GM23248 (cell line): ENCODE measurements at regions not wholly inside any gene's neighbourhood (a gene's known extent, or its start where the extent isn't known, plus 50 kb on each side); places are given as distances from the start of the nearest gene placed in this dataset.

Experiments
- DNase-seq: peaks from one replicate; pipeline ENCODE4 v3.0.0-alpha.2; 2015
- H2AFZ ChIP-seq: fragments of 200-600 bp; sonication (generic); 2 replicates; pipeline ENCODE4 v1.6.1; 2016; ENCODE audit warnings: antibody characterized with exemption
- H3F3A ChIP-seq: fragments of 200-600 bp; sonication (generic); 2 replicates; pipeline ENCODE4 v1.6.1; 2016; ENCODE audit warnings: mild to moderate bottlenecking, antibody characterized with exemption, mixed run types; ENCODE audit not compliant: insufficient read depth
- H3K27ac ChIP-seq: fragments of 200-600 bp; sonication (generic); 2 replicates; pipeline ENCODE4 v1.5.1; 2016; ENCODE audit warnings: mild to moderate bottlenecking
- H3K27me3 ChIP-seq: fragments of 200-600 bp; sonication (generic); replicated peaks from 2 replicates; pipeline ENCODE4 v1.6.1; 2016; ENCODE audit warnings: mild to moderate bottlenecking; ENCODE audit not compliant: insufficient read depth
- H3K36me3 ChIP-seq: fragments of 200-600 bp; sonication (generic); 2 replicates; pipeline ENCODE4 v1.6.1; 2016; ENCODE audit warnings: low read depth, mild to moderate bottlenecking
- H3K4me1 ChIP-seq: fragments of 200-600 bp; sonication (generic); 2 replicates; pipeline ENCODE4 v1.6.1; 2016; ENCODE audit warnings: mild to moderate bottlenecking; ENCODE audit not compliant: insufficient read depth
- H3K4me2 ChIP-seq: fragments of 200-600 bp; sonication (generic); one replicate; pipeline ENCODE4 v1.6.1; 2016; ENCODE audit warnings: mild to moderate bottlenecking; ENCODE audit not compliant: unreplicated experiment
- H3K4me3 ChIP-seq: fragments of 200-600 bp; sonication (generic); 2 replicates; pipeline ENCODE4 v1.5.1; 2016; ENCODE audit warnings: mild to moderate bottlenecking
- H3K79me2 ChIP-seq: fragments of 200-600 bp; sonication (generic); 2 replicates; pipeline ENCODE4 v1.6.1; 2016; ENCODE audit warnings: mild to moderate bottlenecking; ENCODE audit not compliant: insufficient read depth
- H3K9ac ChIP-seq: fragments of 200-600 bp; sonication (generic); 2 replicates; pipeline ENCODE4 v1.6.1; 2016; ENCODE audit warnings: mild to moderate bottlenecking
- H3K9me2 ChIP-seq: fragments of 200-600 bp; sonication (generic); 2 replicates; pipeline ENCODE4 v1.6.1; 2016; ENCODE audit warnings: mixed run types, mild to moderate bottlenecking, moderate library complexity; ENCODE audit not compliant: insufficient read depth
- H3K9me3 ChIP-seq: fragments of 200-600 bp; sonication (generic); one replicate; pipeline ENCODE4 v1.6.1; 2017; ENCODE audit warnings: low read depth
- H4K20me1 ChIP-seq: fragments of 200-600 bp; sonication (generic); 2 replicates; pipeline ENCODE4 v1.6.0; 2016; ENCODE audit not compliant: insufficient read depth
- EZH2 ChIP-seq: fragments of 200-600 bp; sonication (generic); IDR thresholded peaks from 2 replicates; pipeline ENCODE4 v1.6.1; 2018; ENCODE audit warnings: antibody characterized with exemption, mild to moderate bottlenecking; ENCODE audit not compliant: insufficient read depth, poor library complexity, severe bottlenecking
- EZH2phosphoT487 ChIP-seq: fragments of 200-600 bp; sonication (generic); IDR thresholded peaks from 2 replicates; pipeline ENCODE4 v1.6.1; 2018; ENCODE audit warnings: antibody characterized with exemption, moderate library complexity, mild to moderate bottlenecking, low read depth; ENCODE audit not compliant: insufficient read depth
- WGBS, 2 experiments: methylation state at CpG; one replicate each; pipeline ENCODE4 v1.1.6; 2015 to 2017; ENCODE audit warnings: low lambda C conversion rate in 2 of 2, low coverage in 1 of 2; ENCODE audit errors: missing lambda C conversion rate in 2 of 2; 5-methylcytosine and 5-hydroxymethylcytosine counted together
- in situ Hi-C: fragments of 300-500 bp; cut with MboI; formaldehyde crosslinking; loops from 2 replicates; pipeline ENCODE4 v1.15.0; 2020

GRCh38 chrX:42696536-42697124 is 81.3 kb downstream of the PPP1R2C start:
- Histone ChIP-seq H3K4me3 (no peak overlapping the region), H3K9me2 (no peaks in the 10 kb centered on the region), H3K4me1 (no peaks in the 10 kb centered on the region), H4K20me1 (no peaks in the 10 kb centered on the region), H3K27me3 (no peaks in the 10 kb centered on the region), H3F3A (no peaks in the 10 kb centered on the region), H3K79me2 (no peaks in the 10 kb centered on the region), H3K9me3 (no peaks in the 10 kb centered on the region), H3K4me2 (no peak overlapping the region), H3K36me3 (no peaks in the 10 kb centered on the region), H3K9ac (no peak overlapping the region), H2AFZ (no peak overlapping the region), H3K27ac (no peak overlapping the region)
- in situ Hi-C loops: no loop called here
- WGBS, 2 experiments: 14 to 18% methylated on average over 3 of the region's 3 CpGs
- TF ChIP-seq EZH2phosphoT487: no peak
- TF ChIP-seq EZH2: no peak
- DNase-seq: no peak

GRCh38 chrX:42695800-42696358 is 82.1 kb downstream of the PPP1R2C start:
- no peaks in the 10 kb centered on the region for H3K9me3 ChIP-seq
- H3K4me1 ChIP-seq: no peaks in the 10 kb centered on the region
- H3K27ac ChIP-seq: no peak overlapping the region
- H3K36me3 ChIP-seq: no peaks in the 10 kb centered on the region
- H3K79me2 ChIP-seq: no peaks in the 10 kb centered on the region
- H4K20me1 ChIP-seq: no peaks in the 10 kb centered on the region
- H3K4me3 ChIP-seq: no peak overlapping the region
- 54 to 55% methylated on average over 4 of the region's 4 CpGs for WGBS, 2 experiments
- H2AFZ ChIP-seq: no peak overlapping the region
- DNase-seq: no peak
- H3K27me3 ChIP-seq: no peaks in the 10 kb centered on the region
- in situ Hi-C loops: no loop called here
- H3K4me2 ChIP-seq: no peak overlapping the region
- H3K9me2 ChIP-seq: no peaks in the 10 kb centered on the region
- H3K9ac ChIP-seq: no peak overlapping the region
- H3F3A ChIP-seq: no peaks in the 10 kb centered on the region
- TF ChIP-seq EZH2phosphoT487 (no peak), EZH2 (no peak)

GRCh38 chrX:42694260-42694815 is 83.6 kb downstream of the PPP1R2C start:
- no peaks in the 10 kb centered on the region for H3K9me2 ChIP-seq
- no peak overlapping the region for H3K9ac ChIP-seq
- H3K4me3 ChIP-seq: no peak overlapping the region
- no peaks in the 10 kb centered on the region for H3F3A ChIP-seq
- H3K4me1 ChIP-seq: no peaks in the 10 kb centered on the region
- no peaks in the 10 kb centered on the region for H3K27me3 ChIP-seq
- DNase-seq: no peak
- H4K20me1 ChIP-seq: no peaks in the 10 kb centered on the region
- no peak overlapping the region for H3K4me2 ChIP-seq
- no peak for TF ChIP-seq EZH2phosphoT487
- no peak for TF ChIP-seq EZH2
- in situ Hi-C loops: no loop called here
- no peaks in the 10 kb centered on the region for H3K9me3 ChIP-seq
- H3K27ac ChIP-seq: no peak overlapping the region
- no peak overlapping the region for H2AFZ ChIP-seq
- no peaks in the 10 kb centered on the region for H3K79me2 ChIP-seq
- 38 to 71% methylated on average over 1 of the region's 1 CpG for WGBS, 2 experiments
- no peaks in the 10 kb centered on the region for H3K36me3 ChIP-seq

GRCh38 chrX:42691196-42691595 is 86.8 kb downstream of the PPP1R2C start:
- H3K9me2 ChIP-seq: no peaks in the 10 kb centered on the region
- H4K20me1 ChIP-seq: no peaks in the 10 kb centered on the region
- WGBS, 2 experiments: 36 to 56% methylated on average over 1 of the region's 1 CpG
- no peak for DNase-seq
- H3K27ac ChIP-seq: no peak overlapping the region
- H3K27me3 ChIP-seq: no peaks in the 10 kb centered on the region
- no peaks in the 10 kb centered on the region for H3K9me3 ChIP-seq
- TF ChIP-seq EZH2 (no peak), EZH2phosphoT487 (no peak)
- H3K4me1 ChIP-seq: no peaks in the 10 kb centered on the region
- H3K36me3 ChIP-seq: no peaks in the 10 kb centered on the region
- H3K79me2 ChIP-seq: no peaks in the 10 kb centered on the region
- no peak overlapping the region for H3K4me2 ChIP-seq
- in situ Hi-C loops: no loop called here
- no peak overlapping the region for H3K9ac ChIP-seq
- no peaks in the 10 kb centered on the region for H3F3A ChIP-seq
- no peak overlapping the region for H2AFZ ChIP-seq
- H3K4me3 ChIP-seq: no peak overlapping the region

GRCh38 chrX:42686706-42687105 is 91.3 kb downstream of the PPP1R2C start:
- no peak overlapping the region for H3K27ac ChIP-seq
- no peak overlapping the region for H3K4me2 ChIP-seq
- no peaks in the 10 kb centered on the region for H3K79me2 ChIP-seq
- H4K20me1 ChIP-seq: no peaks in the 10 kb centered on the region
- no peak for TF ChIP-seq EZH2
- no peak for TF ChIP-seq EZH2phosphoT487
- no peaks in the 10 kb centered on the region for H3K9me2 ChIP-seq
- H3F3A ChIP-seq: no peaks in the 10 kb centered on the region
- H2AFZ ChIP-seq: no peak overlapping the region
- H3K9me3 ChIP-seq: no peaks in the 10 kb centered on the region
- DNase-seq: peak; percentile 3
- no peaks in the 10 kb centered on the region for H3K4me1 ChIP-seq
- H3K4me3 ChIP-seq: no peak overlapping the region
- WGBS, 2 experiments: 31 to 44% methylated on average over 2 of the region's 2 CpGs
- in situ Hi-C loops: no loop called here
- H3K9ac ChIP-seq: no peak overlapping the region
- H3K27me3 ChIP-seq: no peaks in the 10 kb centered on the region
- H3K36me3 ChIP-seq: no peaks in the 10 kb centered on the region
